IMR-90 (cell line): ENCODE measurements at regions not wholly inside any gene's neighbourhood (a gene's known extent, or its start where the extent isn't known, plus 50 kb on each side); places are given as distances from the start of the nearest gene placed in this dataset.

Experiments
- ATAC-seq: fragments of 200-7000 bp; cut with Tn5 transposase; 2 replicates; pipeline ENCODE4 v1.9.1; 2020; ENCODE audit warnings: low read depth, mild to moderate bottlenecking, moderate library complexity
- BruUV-seq: library from RNA; stranded (reverse); fragments of 400-500 nt; replicated peaks from 2 replicates; lab custom pipeline; 2021; lab: Mats Ljungman, UMichigan
- CTCF ChIA-PET: fragments of 300-600 bp; formaldehyde crosslinking; extraction: SDS; loops from one replicate; lab custom pipeline; 2021; ENCODE audit warnings: antibody characterized with exemption; lab: Yijun Ruan, JAX
- POLR2A ChIA-PET: fragments of 300-600 bp; sonication (Branson Sonifier 250); formaldehyde crosslinking; loops from one replicate; lab custom pipeline; 2022; ENCODE audit warnings: antibody characterized with exemption; ENCODE audit not compliant: unreplicated experiment; lab: Charles Lee
- DNase-seq: peaks from one replicate; pipeline ENCODE4 v3.0.0; 2013
- H2AFZ ChIP-seq: replicated peaks from 2 replicates; pipeline ENCODE3; 2013; ENCODE audit warnings: low read length, mild to moderate bottlenecking; ENCODE audit not compliant: poor library complexity
- H2AK5ac ChIP-seq: 2 replicates; pipeline ENCODE4 v1.6.1; 2013; ENCODE audit warnings: low read depth, low read length, inconsistent platforms
- H2AK9ac ChIP-seq: replicated peaks from 2 replicates; pipeline ENCODE3; 2013; ENCODE audit warnings: mild to moderate bottlenecking, low read depth, low read length, moderate library complexity; ENCODE audit not compliant: poor library complexity
- H2BK120ac ChIP-seq: 2 replicates; pipeline ENCODE4 v1.6.1; 2013; ENCODE audit warnings: low read depth, low read length, inconsistent platforms
- H2BK15ac ChIP-seq: 3 replicates; pipeline ENCODE4 v1.6.1; 2013; ENCODE audit warnings: low read depth, low read length, inconsistent platforms
- H2BK20ac ChIP-seq: 2 replicates; pipeline ENCODE4 v1.6.1; 2013; ENCODE audit warnings: low read depth, mild to moderate bottlenecking, inconsistent platforms, low read length, moderate library complexity
- H2BK5ac ChIP-seq: 2 replicates; pipeline ENCODE4 v1.6.1; 2013; ENCODE audit warnings: mild to moderate bottlenecking, low read depth, low read length, inconsistent platforms; ENCODE audit not compliant: poor library complexity, severe bottlenecking
- H3K14ac ChIP-seq: replicated peaks from 2 replicates; pipeline ENCODE4 v1.6.1; 2013; ENCODE audit warnings: low read depth, low read length, inconsistent platforms
- H3K18ac ChIP-seq: 2 replicates; pipeline ENCODE4 v1.6.1; 2013; ENCODE audit warnings: low read depth, low read length, control low read depth
- H3K23ac ChIP-seq: 2 replicates; pipeline ENCODE4 v1.6.1; 2013; ENCODE audit warnings: low read depth, low read length, inconsistent platforms
- H3K27ac ChIP-seq: 2 replicates; pipeline ENCODE4 v1.5.1; 2013; ENCODE audit warnings: mild to moderate bottlenecking, control low read depth, low read length; ENCODE audit not compliant: insufficient read depth
- H3K27me3 ChIP-seq: 2 replicates; pipeline ENCODE4 v1.6.1; 2013; ENCODE audit warnings: low read length; ENCODE audit not compliant: control insufficient read depth, insufficient read depth
- H3K36me3 ChIP-seq: 2 replicates; pipeline ENCODE4 v1.6.1; 2013; ENCODE audit warnings: low read length, mixed read lengths; ENCODE audit not compliant: control insufficient read depth, insufficient read depth
- H3K4ac ChIP-seq: 2 replicates; pipeline ENCODE4 v1.6.1; 2013; ENCODE audit warnings: low read depth, low read length, inconsistent platforms
- H3K4me1 ChIP-seq: 2 replicates; pipeline ENCODE4 v1.6.1; 2013; ENCODE audit warnings: low read length, mixed read lengths; ENCODE audit not compliant: control insufficient read depth, insufficient read depth
- H3K4me2 ChIP-seq: 2 replicates; pipeline ENCODE4 v1.6.1; 2013; ENCODE audit warnings: low read depth, mild to moderate bottlenecking, control low read depth, low read length, moderate library complexity
- H3K4me3 ChIP-seq: 2 replicates; pipeline ENCODE4 v1.5.1; 2013; ENCODE audit warnings: low read depth, mild to moderate bottlenecking, control low read depth, low read length, moderate library complexity; ENCODE audit not compliant: insufficient read depth
- H3K56ac ChIP-seq: 2 replicates; pipeline ENCODE4 v1.6.1; 2013; ENCODE audit warnings: low read length, inconsistent platforms; ENCODE audit not compliant: insufficient read depth; ENCODE audit errors: extremely low read depth
- H3K79me1 ChIP-seq, 2 experiments: 2 replicates each; pipeline ENCODE4 v1.6.1; 2013; ENCODE audit warnings: low read length in 2 of 2, inconsistent platforms in 1 of 2, low read depth in 1 of 2
- H3K9ac ChIP-seq: 2 replicates; pipeline ENCODE4 v1.6.1; 2013; ENCODE audit warnings: low read depth, low read length, control low read depth
- H3K9me1 ChIP-seq: 2 replicates; pipeline ENCODE4 v1.6.1; 2013; ENCODE audit warnings: low read length, inconsistent platforms; ENCODE audit not compliant: insufficient read depth
- H3K9me3 ChIP-seq: 2 replicates; pipeline ENCODE4 v1.6.1; 2013; ENCODE audit warnings: low read length; ENCODE audit not compliant: control insufficient read depth, insufficient read depth
- H4K20me1 ChIP-seq: 2 replicates; pipeline ENCODE4 v1.6.1; 2013; ENCODE audit warnings: low read length, inconsistent platforms; ENCODE audit not compliant: insufficient read depth
- H4K5ac ChIP-seq: 2 replicates; pipeline ENCODE4 v1.6.1; 2013; ENCODE audit warnings: mild to moderate bottlenecking, low read depth, low read length, control low read depth
- H4K8ac ChIP-seq, 2 experiments: 2 replicates each; pipeline ENCODE4 v1.6.1; 2013; ENCODE audit warnings: low read depth in 2 of 2, low read length in 2 of 2, control low read depth in 1 of 2, inconsistent platforms in 1 of 2
- H4K91ac ChIP-seq: 2 replicates; pipeline ENCODE4 v1.6.1; 2013; ENCODE audit warnings: low read depth, low read length, inconsistent platforms; ENCODE audit not compliant: insufficient read depth
- BHLHE40 ChIP-seq: fragments of 150-350 bp; IDR thresholded peaks from 2 replicates; pipeline ENCODE4 v1.6.1; 2016; ENCODE audit warnings: mild to moderate bottlenecking, low read depth, low read length
- CEBPB ChIP-seq: IDR thresholded peaks from 2 replicates; pipeline ENCODE4 v1.6.1; 2012; ENCODE audit warnings: low read depth, low read length, improper control_type of control experiment
- CHD1 ChIP-seq: IDR thresholded peaks from 2 replicates; pipeline ENCODE4 v1.6.1; 2012; ENCODE audit warnings: low read depth, low read length, improper control_type of control experiment
- FOS ChIP-seq: fragments of 150-350 bp; IDR thresholded peaks from 2 replicates; pipeline ENCODE4 v1.6.1; 2016; ENCODE audit warnings: low read depth, low read length
- MAFK ChIP-seq: IDR thresholded peaks from 2 replicates; pipeline ENCODE4 v1.6.1; 2012; ENCODE audit warnings: low read depth, low read length, improper control_type of control experiment
- MAZ ChIP-seq: IDR thresholded peaks from 2 replicates; pipeline ENCODE4 v1.6.1; 2012; ENCODE audit warnings: low read depth, mild to moderate bottlenecking, low read length, improper control_type of control experiment, moderate library complexity, borderline replicate concordance
- MXI1 ChIP-seq: IDR thresholded peaks from 2 replicates; pipeline ENCODE4 v1.6.1; 2012; ENCODE audit warnings: low read depth, mild to moderate bottlenecking, low read length, moderate library complexity, borderline replicate concordance
- NFE2L2 ChIP-seq: fragments of 150-350 bp; IDR thresholded peaks from 2 replicates; pipeline ENCODE4 v1.6.1; 2016; ENCODE audit warnings: low read depth, mild to moderate bottlenecking, low read length
- POLR2A ChIP-seq: IDR thresholded peaks from 2 replicates; pipeline ENCODE4 v1.6.1; 2012; ENCODE audit warnings: mild to moderate bottlenecking, low read depth, low read length
- RAD21 ChIP-seq: IDR thresholded peaks from 2 replicates; pipeline ENCODE4 v1.6.1; 2012; ENCODE audit warnings: low read length, improper control_type of control experiment
- RCOR1 ChIP-seq: IDR thresholded peaks from 2 replicates; pipeline ENCODE4 v1.6.1; 2012; ENCODE audit warnings: mild to moderate bottlenecking, low read length, improper control_type of control experiment; ENCODE audit not compliant: insufficient replicate concordance
- RFX5 ChIP-seq: IDR thresholded peaks from 2 replicates; pipeline ENCODE4 v1.8.0; 2012; ENCODE audit warnings: low read depth, mild to moderate bottlenecking, low read length, moderate library complexity
- SMC3 ChIP-seq: fragments of 150-350 bp; IDR thresholded peaks from 2 replicates; pipeline ENCODE4 v1.6.1; 2016; ENCODE audit warnings: low read depth, mild to moderate bottlenecking, antibody characterized with exemption, low read length, moderate library complexity
- WGBS, 2 experiments: methylation state at CpG; one replicate each; pipeline versions ENCODE4 v1.1.5 to v1.1.7; 2013; ENCODE audit warnings: missing lambda C conversion rate in 2 of 2; ENCODE audit not compliant: insufficient read length in 1 of 2; ENCODE audit errors: extremely low coverage in 2 of 2; 5-methylcytosine and 5-hydroxymethylcytosine counted together
- dilution Hi-C: fragments of 300-500 bp; cut with HindIII; formaldehyde crosslinking; loops from one replicate; pipeline ENCODE4 v1.14.3; 2018; ENCODE audit warnings: low sequenced_read_pairs; ENCODE audit not compliant: unreplicated experiment
- in situ Hi-C: fragments of 300-500 bp; cut with MboI; formaldehyde crosslinking; loops from 3 replicates; pipeline ENCODE4 v1.14.3; 2019; ENCODE audit warnings: low sequenced_read_pairs, inconsistent platforms, mixed read lengths
- intact Hi-C: fragments of 100-400 bp; cut with micrococcal nuclease; formaldehyde crosslinking; loops from 2 replicates; pipeline ENCODE4 v1.10.0; 2022
- TF ChIP-seq, protein P1 (sequence below): fragments of 150-350 bp; IDR thresholded peaks from 2 replicates; pipeline ENCODE4 v1.6.1; 2016; ENCODE audit warnings: low read depth, mild to moderate bottlenecking, low read length, moderate library complexity, borderline replicate concordance
- TF ChIP-seq, protein P2 (sequence below): fragments of 150-350 bp; IDR thresholded peaks from 2 replicates; pipeline ENCODE4 v1.6.1; 2017; ENCODE audit warnings: mild to moderate bottlenecking, antibody characterized with exemption, low read length, low read depth
- TF ChIP-seq, protein P3 (sequence below): conservative IDR thresholded peaks from 2 replicates; pipeline ENCODE4 v1.5.1; 2012; ENCODE audit warnings: mild to moderate bottlenecking, low read depth, low read length, improper control_type of control experiment

DNA sequence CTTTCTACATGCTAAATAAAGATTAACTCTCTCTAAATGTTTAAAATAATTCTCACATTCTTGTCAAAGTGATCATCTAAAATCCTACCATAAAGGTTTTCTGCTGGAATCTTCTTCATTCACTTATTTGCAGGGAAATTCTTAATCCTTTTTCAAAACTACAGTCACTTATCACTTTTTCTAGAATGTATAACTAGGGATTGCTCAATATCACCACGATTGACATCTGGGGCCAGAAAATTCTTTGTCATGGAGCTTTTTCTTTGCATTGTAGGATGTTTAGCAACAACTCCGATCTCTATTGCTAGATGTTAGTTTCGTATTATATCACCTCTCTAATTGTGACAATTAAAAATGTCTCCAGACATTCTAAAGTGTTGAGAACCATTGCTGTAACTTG is 344.9 kb upstream of the PIK3R1 start:
- WGBS, 2 experiments = no CpG with 5 or more reads among the region's 3 CpGs
- intact Hi-C loops (no loop called here), dilution Hi-C loops (no loop called here), in situ Hi-C loops (no loop called here)
- Histone ChIP-seq H2AK5ac (no peak overlapping the region), H2BK5ac (no peak overlapping the region), H3K79me1 (no peaks in the 10 kb centered on the region), H3K27me3 (no peaks in the 10 kb centered on the region), H4K8ac (no peak overlapping the region), H3K4me1 (no peaks in the 10 kb centered on the region), H4K5ac (no peak overlapping the region), H3K9me3 (no peaks in the 10 kb centered on the region), H4K20me1 (no peaks in the 10 kb centered on the region), H3K36me3 (no peaks in the 10 kb centered on the region), H2AFZ (no peak overlapping the region), H3K27ac (no peak overlapping the region), H3K18ac (no peak overlapping the region), H2BK15ac (no peak overlapping the region), H2AK9ac (no peak overlapping the region), H2BK120ac (no peak overlapping the region), H3K4me2 (no peak overlapping the region), H3K14ac (no peak overlapping the region), H4K91ac (no peak overlapping the region), H3K9ac (no peak overlapping the region), H2BK20ac (no peak overlapping the region), H3K4me3 (no peak overlapping the region), H3K23ac (no peak overlapping the region), H3K4ac (no peak overlapping the region), H3K9me1 (no peaks in the 10 kb centered on the region), H3K56ac (no peak overlapping the region)
- POLR2A ChIA-PET = no interaction called here
- ATAC-seq = no peak
- BruUV-seq = no TSS peak
- CTCF ChIA-PET = no interaction called here
- TF ChIP-seq NFE2L2 (no peak), RCOR1 (no peak), CEBPB (no peak), RAD21 (no peak), MAFK (no peak), POLR2A (no peak), BHLHE40 (no peak), CHD1 (no peak), MXI1 (no peak), RFX5 (no peak), MAZ (no peak), FOS (no peak), SMC3 (no peak)
- TF ChIP-seq, protein P1, sequence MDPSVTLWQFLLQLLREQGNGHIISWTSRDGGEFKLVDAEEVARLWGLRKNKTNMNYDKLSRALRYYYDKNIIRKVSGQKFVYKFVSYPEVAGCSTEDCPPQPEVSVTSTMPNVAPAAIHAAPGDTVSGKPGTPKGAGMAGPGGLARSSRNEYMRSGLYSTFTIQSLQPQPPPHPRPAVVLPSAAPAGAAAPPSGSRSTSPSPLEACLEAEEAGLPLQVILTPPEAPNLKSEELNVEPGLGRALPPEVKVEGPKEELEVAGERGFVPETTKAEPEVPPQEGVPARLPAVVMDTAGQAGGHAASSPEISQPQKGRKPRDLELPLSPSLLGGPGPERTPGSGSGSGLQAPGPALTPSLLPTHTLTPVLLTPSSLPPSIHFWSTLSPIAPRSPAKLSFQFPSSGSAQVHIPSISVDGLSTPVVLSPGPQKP = no peak
- TF ChIP-seq, protein P2, sequence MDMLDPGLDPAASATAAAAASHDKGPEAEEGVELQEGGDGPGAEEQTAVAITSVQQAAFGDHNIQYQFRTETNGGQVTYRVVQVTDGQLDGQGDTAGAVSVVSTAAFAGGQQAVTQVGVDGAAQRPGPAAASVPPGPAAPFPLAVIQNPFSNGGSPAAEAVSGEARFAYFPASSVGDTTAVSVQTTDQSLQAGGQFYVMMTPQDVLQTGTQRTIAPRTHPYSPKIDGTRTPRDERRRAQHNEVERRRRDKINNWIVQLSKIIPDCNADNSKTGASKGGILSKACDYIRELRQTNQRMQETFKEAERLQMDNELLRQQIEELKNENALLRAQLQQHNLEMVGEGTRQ = no peak
- TF ChIP-seq, protein P3, sequence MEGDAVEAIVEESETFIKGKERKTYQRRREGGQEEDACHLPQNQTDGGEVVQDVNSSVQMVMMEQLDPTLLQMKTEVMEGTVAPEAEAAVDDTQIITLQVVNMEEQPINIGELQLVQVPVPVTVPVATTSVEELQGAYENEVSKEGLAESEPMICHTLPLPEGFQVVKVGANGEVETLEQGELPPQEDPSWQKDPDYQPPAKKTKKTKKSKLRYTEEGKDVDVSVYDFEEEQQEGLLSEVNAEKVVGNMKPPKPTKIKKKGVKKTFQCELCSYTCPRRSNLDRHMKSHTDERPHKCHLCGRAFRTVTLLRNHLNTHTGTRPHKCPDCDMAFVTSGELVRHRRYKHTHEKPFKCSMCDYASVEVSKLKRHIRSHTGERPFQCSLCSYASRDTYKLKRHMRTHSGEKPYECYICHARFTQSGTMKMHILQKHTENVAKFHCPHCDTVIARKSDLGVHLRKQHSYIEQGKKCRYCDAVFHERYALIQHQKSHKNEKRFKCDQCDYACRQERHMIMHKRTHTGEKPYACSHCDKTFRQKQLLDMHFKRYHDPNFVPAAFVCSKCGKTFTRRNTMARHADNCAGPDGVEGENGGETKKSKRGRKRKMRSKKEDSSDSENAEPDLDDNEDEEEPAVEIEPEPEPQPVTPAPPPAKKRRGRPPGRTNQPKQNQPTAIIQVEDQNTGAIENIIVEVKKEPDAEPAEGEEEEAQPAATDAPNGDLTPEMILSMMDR = no peak
- DNase-seq = no peak
